BJ (cell line): ENCODE measurements at regions not wholly inside any gene's neighbourhood (a gene's known extent, or its start where the extent isn't known, plus 50 kb on each side); places are given as distances from the start of the nearest gene placed in this dataset.

Source experiments
- CTCF ChIA-PET: fragments of 350-600 bp; formaldehyde crosslinking; extraction: SDS; loops from one replicate; lab custom pipeline; 2021; ENCODE audit warnings: antibody characterized with exemption, inconsistent platforms; lab: Yijun Ruan, JAX
- POLR2A ChIA-PET: fragments of 300-600 bp; sonication (Branson Sonifier 250); formaldehyde crosslinking; extraction: SDS; loops from one replicate; lab custom pipeline; 2021; ENCODE audit warnings: antibody characterized with exemption; lab: Charles Lee
- DNase-seq: peaks from one replicate; pipeline ENCODE4 v3.0.0-alpha.2; 2011; ENCODE audit warnings: low read depth
- H3K27me3 ChIP-seq: 2 replicates; pipeline ENCODE4 v1.6.0; 2011; ENCODE audit warnings: low read length; ENCODE audit not compliant: control insufficient read depth, insufficient read depth
- H3K36me3 ChIP-seq: 2 replicates; pipeline ENCODE4 v1.5.1; 2011; ENCODE audit warnings: low read length; ENCODE audit not compliant: control insufficient read depth, insufficient read depth
- H3K4me3 ChIP-seq: 2 replicates; pipeline ENCODE4 v1.5.1; 2011; ENCODE audit warnings: low read depth, mild to moderate bottlenecking, control low read depth, low read length
- TF ChIP-seq, protein P1 (sequence below): IDR thresholded peaks from 2 replicates; pipeline ENCODE4 v1.5.1; 2011; ENCODE audit warnings: low read depth, mild to moderate bottlenecking, control low read depth, inconsistent platforms, low read length, moderate library complexity; ENCODE audit not compliant: insufficient read depth

DNA sequence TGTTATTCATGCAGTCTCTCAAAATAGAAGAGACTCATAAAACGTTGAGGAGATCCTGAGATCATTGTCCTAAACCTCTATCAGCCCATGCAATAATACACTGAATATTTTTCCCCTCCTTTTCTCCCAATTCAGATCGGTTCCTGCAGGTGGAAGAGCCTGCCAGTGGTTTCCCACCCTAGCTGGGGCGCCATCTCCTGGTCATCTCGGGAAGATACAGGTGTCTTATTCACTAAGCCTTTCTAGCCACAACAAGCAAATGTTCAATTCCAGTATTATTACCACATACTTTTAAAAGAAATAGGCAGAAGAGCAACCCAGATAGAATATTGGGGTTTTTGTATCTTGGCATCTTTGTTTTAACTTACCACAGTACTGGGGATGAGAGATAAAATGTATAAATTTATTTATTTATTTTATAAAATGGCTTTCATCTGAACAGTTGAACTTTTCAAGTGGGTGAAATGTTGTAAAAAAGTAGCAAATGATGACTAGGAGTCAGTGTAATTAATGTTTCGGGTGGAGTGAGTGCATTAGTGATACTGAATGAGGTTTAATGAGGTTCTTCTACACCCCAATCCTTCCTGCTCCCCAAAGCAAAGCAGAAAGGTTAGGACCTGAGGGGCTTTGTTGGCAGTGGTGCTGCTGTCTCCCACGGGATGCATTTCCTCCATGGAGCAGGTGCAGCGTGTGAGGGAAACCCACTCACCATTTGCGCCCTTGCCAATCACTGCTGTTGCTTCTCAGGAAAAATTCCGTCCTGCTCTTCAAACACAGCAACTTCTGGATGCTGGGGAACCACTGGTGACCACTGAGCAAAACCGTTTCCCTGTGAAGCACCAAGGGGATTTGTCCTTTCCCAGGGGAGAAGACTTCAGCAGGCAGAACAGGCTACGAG lies 147.1 kb upstream of the FHL2 start:
- TF ChIP-seq, protein P1, sequence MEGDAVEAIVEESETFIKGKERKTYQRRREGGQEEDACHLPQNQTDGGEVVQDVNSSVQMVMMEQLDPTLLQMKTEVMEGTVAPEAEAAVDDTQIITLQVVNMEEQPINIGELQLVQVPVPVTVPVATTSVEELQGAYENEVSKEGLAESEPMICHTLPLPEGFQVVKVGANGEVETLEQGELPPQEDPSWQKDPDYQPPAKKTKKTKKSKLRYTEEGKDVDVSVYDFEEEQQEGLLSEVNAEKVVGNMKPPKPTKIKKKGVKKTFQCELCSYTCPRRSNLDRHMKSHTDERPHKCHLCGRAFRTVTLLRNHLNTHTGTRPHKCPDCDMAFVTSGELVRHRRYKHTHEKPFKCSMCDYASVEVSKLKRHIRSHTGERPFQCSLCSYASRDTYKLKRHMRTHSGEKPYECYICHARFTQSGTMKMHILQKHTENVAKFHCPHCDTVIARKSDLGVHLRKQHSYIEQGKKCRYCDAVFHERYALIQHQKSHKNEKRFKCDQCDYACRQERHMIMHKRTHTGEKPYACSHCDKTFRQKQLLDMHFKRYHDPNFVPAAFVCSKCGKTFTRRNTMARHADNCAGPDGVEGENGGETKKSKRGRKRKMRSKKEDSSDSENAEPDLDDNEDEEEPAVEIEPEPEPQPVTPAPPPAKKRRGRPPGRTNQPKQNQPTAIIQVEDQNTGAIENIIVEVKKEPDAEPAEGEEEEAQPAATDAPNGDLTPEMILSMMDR, result peak; percentile 86
- CTCF ChIA-PET, result interaction anchor here (0.6 to 1.6 kb wide), 9 partner anchors 8 to 798 kb away, joined by 3 to 5 read pairs (median 3); no protein-coding TSS in a partner anchor
- H3K36me3 ChIP-seq, result no peaks in the 10 kb centered on the region
- POLR2A ChIA-PET, result interaction anchor here (0.5 kb wide), 1 partner anchor 188 kb away, joined by 7 read pairs; no protein-coding TSS in a partner anchor
- H3K4me3 ChIP-seq, result no peak overlapping the region
- H3K27me3 ChIP-seq, result peaks cover 1% of the 10 kb centered on the region
- no peak for DNase-seq

DNA sequence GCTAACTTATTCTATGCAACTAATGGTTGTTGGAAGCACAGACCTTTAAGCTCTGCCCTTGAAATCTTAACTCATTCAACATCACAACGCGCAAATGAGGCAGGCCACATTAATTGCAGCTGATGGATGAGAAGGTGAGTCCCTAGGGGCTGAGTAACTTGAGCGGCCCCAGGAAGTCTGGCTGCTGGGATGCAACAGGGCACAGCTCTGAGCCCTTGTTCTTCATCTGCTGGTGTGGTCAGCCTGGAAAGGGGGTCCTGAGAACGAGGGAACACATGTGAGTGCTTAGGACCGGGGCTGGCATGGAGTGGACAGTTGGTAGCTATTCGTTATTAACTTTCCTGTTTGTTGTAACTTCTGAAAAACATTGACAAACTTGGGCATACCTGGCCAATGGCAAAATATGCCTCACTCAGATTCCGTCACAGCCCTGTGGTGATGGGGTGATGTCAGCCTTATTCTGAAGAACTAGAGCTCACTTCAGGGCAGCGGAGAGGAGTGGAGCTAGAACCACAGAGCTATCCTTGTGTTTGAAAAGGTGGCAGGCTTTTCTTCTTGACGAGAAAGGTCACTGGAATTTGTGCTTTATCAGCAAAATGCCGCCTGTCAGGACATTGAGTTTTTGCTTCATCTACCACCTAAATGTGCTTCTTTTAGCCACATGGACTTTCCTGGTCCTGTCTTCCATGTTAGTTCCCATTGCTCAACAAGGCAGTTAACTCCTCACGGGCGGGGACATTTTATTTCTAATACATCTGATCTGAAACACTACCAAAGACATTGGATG lies 145.9 kb upstream of the FHL2 start:
- Histone ChIP-seq H3K27me3 (peaks cover 1% of the 10 kb centered on the region), H3K4me3 (no peak overlapping the region), H3K36me3 (no peaks in the 10 kb centered on the region)
- ChIA-PET POLR2A (no interaction called here), CTCF (interaction anchor here (0.7 to 1.4 kb wide), 6 partner anchors 10 to 261 kb away, joined by 3 read pairs; no protein-coding TSS in a partner anchor)
- DNase-seq, result no peak
- TF ChIP-seq, protein P1, result no peak

DNA sequence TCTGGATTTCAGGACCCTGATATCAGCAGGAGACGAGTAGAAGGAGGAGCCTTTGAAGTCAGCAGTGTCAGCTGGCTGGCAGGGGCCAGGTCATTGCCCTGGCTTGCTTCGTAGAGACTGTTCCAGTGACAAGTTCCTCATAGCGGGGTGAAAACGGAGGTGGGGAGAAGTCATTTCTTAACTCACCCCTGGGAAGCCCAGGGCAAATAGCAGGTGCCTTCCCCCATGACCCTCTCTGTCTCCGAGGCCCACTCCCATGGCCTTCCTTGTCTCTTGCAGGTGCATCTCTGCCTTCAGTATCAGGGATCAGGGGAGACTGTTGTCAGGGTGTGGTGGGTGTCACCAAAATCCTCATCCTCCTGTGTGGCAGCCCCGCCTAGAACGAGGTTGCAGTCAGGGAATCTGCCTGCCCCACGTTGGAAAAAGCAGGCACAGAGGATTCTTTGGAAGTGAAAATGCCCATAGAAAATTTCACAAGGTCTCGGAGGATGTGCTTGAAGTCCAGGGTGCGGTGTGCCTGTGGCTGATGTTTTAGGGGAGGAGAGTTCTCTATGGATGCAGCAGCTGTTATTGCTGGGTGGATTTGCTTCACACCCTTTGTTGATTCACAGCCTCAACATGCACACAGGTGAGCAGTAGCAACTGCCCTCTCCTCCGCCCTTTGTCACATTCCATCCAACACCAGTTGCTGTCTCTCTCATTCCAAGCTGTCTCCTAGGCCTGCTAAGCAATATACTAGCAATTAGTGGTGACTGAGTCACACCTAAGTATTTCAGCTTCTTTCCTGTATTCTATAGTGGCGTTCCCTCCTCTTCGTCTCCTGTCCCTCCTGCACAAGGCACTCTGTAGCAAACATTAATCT lies 142.6 kb upstream of the FHL2 start:
- Histone ChIP-seq H3K27me3 (peaks cover 3% of the 10 kb centered on the region), H3K36me3 (no peaks in the 10 kb centered on the region), H3K4me3 (no peak overlapping the region)
- DNase-seq, result no peak
- POLR2A ChIA-PET, result no interaction called here
- CTCF ChIA-PET, result no interaction called here
- TF ChIP-seq, protein P1, result no peak

DNA sequence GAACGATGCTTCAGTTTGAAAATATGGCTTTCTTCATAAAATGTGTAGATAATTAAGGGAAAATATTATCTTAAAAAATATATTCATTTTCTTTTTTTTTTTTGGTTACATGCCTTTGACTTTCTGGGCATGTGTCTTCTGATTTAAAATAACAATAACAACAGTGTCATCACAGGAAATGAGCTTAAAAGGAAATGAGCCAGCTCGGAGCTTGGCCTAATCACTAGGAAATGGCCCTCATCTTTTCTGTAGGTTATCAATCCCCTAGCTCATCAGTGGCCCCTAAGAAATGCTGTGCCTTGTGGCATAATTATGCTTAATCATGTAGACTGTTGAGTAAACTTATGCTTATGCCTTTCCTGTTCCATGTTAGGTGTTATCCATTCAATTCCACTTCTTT lies 141.8 kb upstream of the FHL2 start:
- Histone ChIP-seq H3K4me3 (no peak overlapping the region), H3K36me3 (no peaks in the 10 kb centered on the region), H3K27me3 (peaks cover 6% of the 10 kb centered on the region)
- TF ChIP-seq, protein P1, result no peak
- POLR2A ChIA-PET, result no interaction called here
- no peak for DNase-seq
- CTCF ChIA-PET, result no interaction called here
